HG03066 (cell line): ENCODE measurements at regions not wholly inside any gene's neighbourhood (a gene's known extent, or its start where the extent isn't known, plus 50 kb on each side); places are given as distances from the start of the nearest gene placed in this dataset.

Source experiments
- ATAC-seq: cut with Tn5 transposase; IDR thresholded peaks from one replicate; pipeline ENCODE4 v1.9.1; 2021; ENCODE audit warnings: low read depth; ENCODE audit not compliant: unreplicated experiment

DNA sequence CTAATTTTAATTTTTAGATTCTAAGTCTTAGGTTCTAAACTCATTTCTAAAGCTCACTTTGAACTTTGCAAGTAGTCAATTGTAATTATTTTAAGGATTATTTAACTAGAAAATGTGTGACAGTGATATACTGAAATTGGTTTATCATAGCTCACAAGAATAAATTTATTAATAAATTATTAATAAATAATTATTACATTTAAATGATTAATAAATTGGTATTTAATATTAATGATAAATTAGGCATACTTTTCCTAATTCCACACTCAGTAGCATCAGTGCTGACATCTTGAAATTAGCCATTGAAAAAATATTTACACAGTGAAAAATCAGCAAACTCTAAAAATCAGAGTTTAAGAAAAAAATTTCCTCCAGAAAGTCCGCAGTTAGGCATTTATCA, 433.7 kb downstream of the FIGN start:
- ATAC-seq = no peak

GRCh38 chr2:163291790-163292189, 444.0 kb downstream of the FIGN start:
- ATAC-seq = no peak

GRCh38 chr2:163281717-163282116, 443.1 kb upstream of the KCNH7 start:
- ATAC-seq = no peak

- no peak for ATAC-seq
Observed at GRCh38 chr2:163269374-163270021, 430.9 kb upstream of the KCNH7 start.

DNA sequence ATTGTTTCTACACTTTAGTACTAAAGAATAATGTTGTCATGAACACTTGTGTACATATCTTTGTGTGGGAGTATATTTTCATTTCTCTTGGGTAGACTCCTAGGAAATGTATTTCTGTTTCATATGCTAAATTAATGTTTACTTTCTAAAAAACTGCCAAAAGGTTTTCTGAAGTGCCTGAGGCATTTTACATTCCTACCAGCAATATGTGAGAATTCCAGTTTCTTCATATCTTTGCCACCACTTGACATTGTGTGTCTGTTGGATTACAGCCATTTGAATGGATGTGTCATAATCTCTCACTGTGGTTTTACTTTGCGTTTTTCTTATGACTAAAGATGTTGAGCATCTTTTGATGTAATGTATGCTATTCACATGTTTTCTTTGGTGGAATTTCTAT, 428.2 kb upstream of the KCNH7 start:
- no peak for ATAC-seq

GRCh38 chr2:163265562-163265961, 427.0 kb upstream of the KCNH7 start:
- ATAC-seq = no peak

DNA sequence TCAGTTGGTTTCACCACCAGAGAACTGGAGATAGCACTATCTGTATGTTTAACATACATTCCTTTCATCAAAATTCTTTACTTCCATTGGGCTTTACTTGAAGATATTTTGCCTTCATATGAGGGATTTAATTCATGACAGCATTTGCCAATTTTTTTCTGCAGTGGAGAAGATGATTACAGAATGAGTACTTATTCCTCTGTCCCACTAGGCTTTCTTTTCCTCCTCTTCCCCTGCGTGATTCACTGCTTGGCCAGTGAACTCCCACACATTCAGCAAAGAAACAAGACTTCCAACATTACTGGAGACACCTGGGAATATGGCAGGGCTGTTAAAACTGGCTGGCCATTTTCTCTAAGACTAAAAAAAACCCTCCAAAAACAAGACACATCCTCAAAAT, 425.8 kb upstream of the KCNH7 start:
- no peak for ATAC-seq

DNA sequence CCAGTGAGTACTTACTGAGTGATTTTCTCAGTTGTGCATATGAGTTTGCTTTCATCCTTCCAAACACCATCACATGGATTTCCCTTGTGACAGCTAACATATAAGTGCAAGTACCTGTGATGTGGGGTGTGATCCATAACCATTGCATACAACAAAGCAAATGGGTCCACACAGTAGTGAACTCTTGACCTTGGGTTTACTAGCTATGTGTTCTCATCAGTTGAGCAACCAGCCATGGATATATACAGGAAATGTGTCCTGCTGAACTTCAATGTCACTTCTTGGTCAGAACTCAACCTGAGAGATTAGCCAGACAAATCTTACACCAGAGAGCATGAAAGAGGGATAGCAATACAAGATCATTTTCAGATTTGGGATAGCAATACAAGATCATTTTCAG, 420.9 kb upstream of the KCNH7 start:
- ATAC-seq = no peak

- ATAC-seq = no peak
Observed at GRCh38 chr2:163255086-163255485, 416.5 kb upstream of the KCNH7 start.

DNA sequence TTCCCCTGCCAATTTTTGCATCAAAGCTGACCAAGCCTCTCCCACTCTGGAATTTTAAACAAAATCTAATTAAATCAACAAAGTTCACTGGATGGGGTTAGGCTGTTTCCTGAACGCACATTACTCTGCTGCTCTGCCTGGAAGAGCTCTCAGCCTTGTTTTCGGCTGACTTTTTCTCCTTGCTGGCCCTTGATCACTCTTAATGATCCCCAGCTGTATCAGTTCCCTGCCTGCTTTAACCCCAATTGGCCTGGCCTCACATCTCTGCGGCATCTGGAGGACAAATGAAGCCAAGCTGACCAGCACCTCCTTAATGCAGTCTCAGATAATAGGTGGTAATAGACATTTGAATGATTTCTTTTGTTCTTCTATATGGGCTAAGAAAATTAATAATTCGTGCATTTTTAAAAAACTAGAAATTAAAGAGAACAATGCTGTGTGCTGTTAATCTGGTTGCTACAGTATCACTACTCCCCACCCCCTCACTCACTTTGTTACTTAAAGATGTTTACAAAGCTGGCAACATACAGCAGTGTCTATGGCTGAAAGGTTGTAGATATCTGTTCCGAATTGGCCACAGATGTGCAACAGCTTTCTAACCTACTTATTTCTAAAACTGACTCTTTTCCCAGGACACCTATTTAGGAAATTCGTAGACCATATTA, 415.2 kb upstream of the KCNH7 start:
- no peak for ATAC-seq

GRCh38 chr2:163252199-163252598, 413.6 kb upstream of the KCNH7 start:
- ATAC-seq = no peak

DNA sequence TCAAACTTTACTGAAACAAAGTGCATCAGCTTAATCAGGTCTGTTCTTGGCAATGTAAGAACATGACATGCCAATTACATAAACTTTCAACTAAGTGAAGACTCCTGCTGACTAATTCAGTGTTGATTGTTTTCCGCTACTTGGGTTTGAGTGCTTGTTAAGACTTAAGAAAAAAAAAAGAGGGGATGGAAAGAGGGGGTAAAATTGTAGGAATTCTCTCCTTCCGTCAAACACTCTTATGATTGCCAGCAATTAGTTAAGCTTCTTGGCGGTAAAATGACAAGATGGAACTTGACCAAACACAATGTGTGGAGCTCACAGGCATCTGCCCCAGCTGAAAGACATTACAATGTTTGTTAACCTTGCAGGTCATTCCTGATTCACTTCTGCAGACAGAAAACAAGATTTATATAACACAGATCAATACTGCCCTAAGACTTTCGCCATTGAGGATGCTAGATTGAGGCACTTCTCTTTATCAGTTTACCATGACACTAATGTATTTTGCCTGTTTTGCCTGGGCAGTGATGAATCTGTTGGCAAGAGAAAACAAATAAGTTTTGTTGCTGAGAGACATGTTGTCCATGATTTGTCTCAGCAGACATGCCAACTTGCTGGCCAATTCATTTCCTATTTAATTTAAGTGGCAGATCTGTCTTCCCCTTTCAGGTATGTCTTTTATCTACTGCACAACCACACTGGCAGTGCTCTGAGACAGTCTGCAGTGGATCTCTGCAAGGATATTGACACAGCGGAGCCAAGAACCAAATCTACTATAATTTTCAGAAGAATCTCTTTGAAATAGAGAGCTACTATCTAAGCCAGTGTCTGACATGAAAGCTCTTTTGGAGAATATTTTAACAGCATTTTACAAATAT, 410.0 kb upstream of the KCNH7 start:
- no peak for ATAC-seq

DNA sequence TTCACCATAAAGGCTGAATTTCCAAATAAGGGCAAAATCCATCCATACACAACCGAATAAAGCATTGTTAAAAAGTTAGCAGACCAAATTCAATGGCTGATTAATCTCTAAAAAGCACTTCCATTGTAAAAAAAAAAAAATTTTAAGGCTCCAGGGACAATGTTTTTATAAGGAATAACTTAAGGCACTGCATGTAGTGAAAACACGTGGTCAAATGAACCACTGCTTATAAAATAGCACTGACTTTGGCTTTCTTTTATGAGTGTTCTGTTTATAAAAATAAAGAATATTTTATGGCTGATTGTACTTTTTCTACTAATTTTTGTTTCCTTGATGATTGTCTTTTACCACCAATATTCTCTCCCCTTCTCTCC, 409.3 kb upstream of the KCNH7 start:
- ATAC-seq = no peak

DNA sequence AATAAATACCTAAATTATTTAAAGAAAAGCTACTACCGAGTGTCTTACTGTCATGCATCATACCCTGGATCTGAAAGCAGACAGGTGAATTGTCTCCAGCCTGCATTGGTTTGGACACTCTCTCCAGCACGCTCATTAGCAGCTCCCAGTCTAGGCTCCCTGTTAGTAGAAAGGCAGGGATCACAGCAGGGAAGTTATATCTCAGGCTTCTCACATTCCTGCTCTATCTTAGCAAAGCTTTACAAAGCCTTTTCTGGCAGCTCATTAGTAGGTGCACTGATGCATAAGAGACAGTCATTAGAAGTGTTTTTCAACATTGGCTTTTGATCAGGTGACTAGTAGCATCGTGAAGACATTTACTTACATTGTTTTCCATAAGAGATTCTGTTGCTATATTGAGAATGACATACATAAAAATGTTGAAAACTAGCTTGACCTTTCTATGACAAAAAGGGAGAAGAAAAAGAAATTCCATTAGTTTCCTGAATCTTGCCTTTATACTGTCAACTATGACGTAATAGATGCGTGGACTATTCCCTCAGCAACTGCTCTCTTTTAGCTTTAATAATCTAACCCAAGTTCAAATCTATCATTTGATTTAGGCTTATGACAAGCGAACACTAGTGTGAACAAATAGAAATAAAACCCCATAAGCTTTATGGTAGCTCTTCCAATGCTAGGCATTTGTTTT, 408.7 kb upstream of the KCNH7 start:
- ATAC-seq = no peak

- no peak for ATAC-seq
Observed at GRCh38 chr2:163246135-163246534, 407.6 kb upstream of the KCNH7 start.

GRCh38 chr2:163236553-163236952, 398.0 kb upstream of the KCNH7 start:
- ATAC-seq = no peak

DNA sequence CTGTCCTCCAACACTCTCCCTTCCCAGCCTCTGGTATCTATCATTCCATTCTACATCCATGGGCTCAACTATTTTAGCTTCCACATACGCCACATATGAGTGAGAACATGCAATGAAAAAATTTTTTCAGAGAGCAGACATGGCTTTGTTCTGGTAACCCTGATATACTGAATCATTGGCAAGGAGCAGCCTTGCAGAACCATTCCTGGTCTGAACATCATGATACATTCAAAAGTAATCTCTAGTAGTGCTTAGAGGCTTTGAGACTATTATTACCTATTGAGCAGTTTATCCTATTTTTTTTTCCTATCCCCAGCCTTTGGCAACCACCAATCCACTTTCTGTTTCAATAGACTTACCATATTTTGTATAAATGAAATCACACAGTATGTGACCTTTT, 393.1 kb upstream of the KCNH7 start:
- no peak for ATAC-seq

DNA sequence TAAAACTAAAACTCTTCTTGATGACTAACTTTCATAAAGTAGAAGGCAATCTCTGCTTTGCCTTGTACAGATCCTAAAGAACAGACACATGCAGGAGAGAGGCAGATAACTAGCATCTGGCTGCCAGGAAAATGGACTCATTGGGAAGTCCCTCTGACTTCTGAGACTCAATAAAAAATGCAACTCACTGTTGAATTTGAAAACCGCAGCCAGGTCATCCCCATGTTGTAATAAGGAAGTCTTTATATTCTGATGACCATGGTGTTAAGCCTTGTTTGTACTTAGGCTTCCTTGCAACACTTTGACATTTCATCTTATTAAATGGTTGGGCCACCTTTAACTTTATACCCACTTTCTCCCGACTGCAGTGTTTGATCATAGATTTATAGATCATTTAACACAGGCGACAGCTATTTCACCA, 375.1 kb upstream of the KCNH7 start:
- no peak for ATAC-seq

GRCh38 chr2:163210430-163210918, 371.9 kb upstream of the KCNH7 start:
- ATAC-seq = no peak

DNA sequence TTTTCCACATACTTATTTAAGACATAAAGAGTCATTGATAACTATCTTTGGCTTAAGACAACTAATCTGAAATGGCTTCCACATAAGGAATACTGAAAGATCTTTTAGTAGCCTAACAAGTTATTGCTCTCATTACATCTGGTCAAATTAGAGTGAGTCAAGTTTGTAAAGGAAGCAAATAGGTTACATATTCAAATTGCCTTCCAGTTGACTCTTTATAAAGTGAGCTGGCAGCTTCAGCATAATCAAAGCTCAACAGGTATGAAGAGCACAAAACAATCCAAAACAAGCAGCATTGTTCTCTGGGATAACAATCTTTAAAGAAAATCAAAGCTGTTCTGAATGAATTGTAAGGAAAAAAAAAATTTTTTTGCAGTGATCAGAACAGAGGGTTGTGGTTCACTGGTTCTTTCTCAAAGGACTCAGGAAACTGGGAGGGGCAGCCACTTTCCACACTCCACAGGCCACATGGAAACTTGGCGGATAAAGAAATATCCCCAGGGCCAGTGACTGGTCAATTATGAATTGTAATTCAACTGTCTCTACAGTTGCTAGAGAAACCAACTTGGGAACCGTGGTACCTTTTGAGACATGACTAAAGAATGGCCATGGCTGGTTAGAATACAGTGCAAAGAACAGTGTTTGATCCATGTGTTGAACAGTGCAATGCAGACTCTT, 369.3 kb upstream of the KCNH7 start:
- no peak for ATAC-seq
